ENCODE measurements at regions not wholly inside any gene's neighbourhood (a gene's known extent, or its start where the extent isn't known, plus 50 kb on each side); places are given as distances from the start of the nearest gene placed in this dataset.

GRCh38 chr18:52175406-52175805 is 164.6 kb upstream of the DCC start (continued):
- no peak for TF ChIP-seq TAF1 (IDR thresholded peaks at IDR 0.05; ENCODE audit: borderline replicate concordance, low read depth, low read length)

DNA sequence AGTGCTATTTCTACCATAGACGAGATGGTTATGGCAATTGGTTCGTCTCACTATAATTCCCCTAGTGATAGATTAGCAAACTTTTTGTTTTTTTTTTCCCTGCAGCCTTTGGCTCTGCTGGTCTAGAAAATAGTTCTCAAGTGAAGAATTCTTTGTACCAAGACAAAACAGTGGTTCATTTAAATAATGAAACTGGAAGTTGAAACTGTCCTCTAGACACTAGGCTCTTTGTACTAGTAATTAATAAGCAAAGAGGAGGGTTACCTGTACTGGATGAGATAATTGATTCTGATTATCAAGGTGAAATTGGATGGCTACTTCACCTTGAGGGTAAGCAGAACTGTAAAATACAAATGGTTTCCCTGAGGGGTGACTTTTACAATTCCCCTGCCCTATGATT is 156.9 kb upstream of the DCC start:
- Histone ChIP-seq H3K27me3 (ENCODE audit: insufficient read depth) (no peaks in the 10 kb centered on the region), H3K4me2 (no peak overlapping the region), H4K20me1 (ENCODE audit: insufficient read depth) (no peaks in the 10 kb centered on the region), H3K36me3 (replicated peaks in 1 of 2; ENCODE audit: control insufficient read depth in 1 of 2, insufficient read depth in 2 of 2, low read length in 1 of 2) (no peaks in the 10 kb centered on the region), H2AFZ (ENCODE audit: low read depth) (no peak overlapping the region), H3K79me2 (ENCODE audit: insufficient read depth) (no peaks in the 10 kb centered on the region), H3K4me3 (ENCODE audit: low read depth in 2 of 2, low read length in 1 of 2) (no peak overlapping the region), H3K9me2 (no peaks in the 10 kb centered on the region), H3K9ac (no peak overlapping the region), H3K27ac (ENCODE audit: low read depth in 2 of 2, low read length in 1 of 2) (no peak overlapping the region), H3F3A (replicated peaks; ENCODE audit: insufficient read depth) (no peaks in the 10 kb centered on the region), H3K4me1 (ENCODE audit: control insufficient read depth in 1 of 2, insufficient read depth in 2 of 2, low read depth in 1 of 2, low read length in 1 of 2) (no peaks in the 10 kb centered on the region), H3K9me3 (no peaks in the 10 kb centered on the region)
- 50% methylated on average over 2 of the region's 2 CpGs for WGBS (ENCODE audit: low lambda C conversion rate)
- ChIA-PET CTCF (no interaction called here), POLR2A (no interaction called here)
- TF ChIP-seq TCF12 (IDR thresholded peaks at IDR 0.05) = no peak
- TF ChIP-seq RFX5 (IDR thresholded peaks at IDR 0.05; ENCODE audit: low read length) = no peak
- TF ChIP-seq RAD21 (IDR thresholded peaks at IDR 0.05; ENCODE audit: low read length) = no peak
- no peak for TF ChIP-seq GABPA (IDR thresholded peaks at IDR 0.05; ENCODE audit: low read depth)
- no peak for TF ChIP-seq EZH2phosphoT487 (IDR thresholded peaks at IDR 0.05; ENCODE audit: borderline replicate concordance, low read depth)
- no peak for TF ChIP-seq SMC3 (IDR thresholded peaks at IDR 0.05; ENCODE audit: low read depth, low read length)
- TF ChIP-seq MXI1 (IDR thresholded peaks at IDR 0.05; ENCODE audit: low read depth, low read length) = no peak
- TF ChIP-seq REST (IDR thresholded peaks at IDR 0.05; ENCODE audit: low read depth, low read length) = no peak
- TF ChIP-seq, protein P1, sequence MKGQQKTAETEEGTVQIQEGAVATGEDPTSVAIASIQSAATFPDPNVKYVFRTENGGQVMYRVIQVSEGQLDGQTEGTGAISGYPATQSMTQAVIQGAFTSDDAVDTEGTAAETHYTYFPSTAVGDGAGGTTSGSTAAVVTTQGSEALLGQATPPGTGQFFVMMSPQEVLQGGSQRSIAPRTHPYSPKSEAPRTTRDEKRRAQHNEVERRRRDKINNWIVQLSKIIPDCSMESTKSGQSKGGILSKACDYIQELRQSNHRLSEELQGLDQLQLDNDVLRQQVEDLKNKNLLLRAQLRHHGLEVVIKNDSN (IDR thresholded peaks at IDR 0.05; ENCODE audit: borderline replicate concordance, low read depth) = no peak
- no peak for TF ChIP-seq ZBTB33 (IDR thresholded peaks at IDR 0.05; ENCODE audit: borderline replicate concordance, low read depth)
- TF ChIP-seq NFIC (IDR thresholded peaks at IDR 0.05; ENCODE audit: borderline replicate concordance) = no peak
- no peak for TF ChIP-seq NRF1 (IDR thresholded peaks at IDR 0.05; ENCODE audit: low read depth, low read length)
- no peak for TF ChIP-seq FOXJ3 (CRISPR knock-in tag; IDR thresholded peaks at IDR 0.05)
- no peak for TF ChIP-seq MEF2A (IDR thresholded peaks at IDR 0.05; ENCODE audit: borderline replicate concordance, low read depth)
- TF ChIP-seq, protein P2, sequence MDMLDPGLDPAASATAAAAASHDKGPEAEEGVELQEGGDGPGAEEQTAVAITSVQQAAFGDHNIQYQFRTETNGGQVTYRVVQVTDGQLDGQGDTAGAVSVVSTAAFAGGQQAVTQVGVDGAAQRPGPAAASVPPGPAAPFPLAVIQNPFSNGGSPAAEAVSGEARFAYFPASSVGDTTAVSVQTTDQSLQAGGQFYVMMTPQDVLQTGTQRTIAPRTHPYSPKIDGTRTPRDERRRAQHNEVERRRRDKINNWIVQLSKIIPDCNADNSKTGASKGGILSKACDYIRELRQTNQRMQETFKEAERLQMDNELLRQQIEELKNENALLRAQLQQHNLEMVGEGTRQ (IDR thresholded peaks at IDR 0.05; ENCODE audit: borderline replicate concordance, low read depth, low read length) = no peak
- no peak for TF ChIP-seq TEAD4 (IDR thresholded peaks at IDR 0.05; ENCODE audit: borderline replicate concordance, insufficient read depth)
- no peak for DNase-seq

Data from SK-N-SH (cell line).